ENCODE measurements at regions not wholly inside any gene's neighbourhood (a gene's known extent, or its start where the extent isn't known, plus 50 kb on each side); places are given as distances from the start of the nearest gene placed in this dataset.

DNA sequence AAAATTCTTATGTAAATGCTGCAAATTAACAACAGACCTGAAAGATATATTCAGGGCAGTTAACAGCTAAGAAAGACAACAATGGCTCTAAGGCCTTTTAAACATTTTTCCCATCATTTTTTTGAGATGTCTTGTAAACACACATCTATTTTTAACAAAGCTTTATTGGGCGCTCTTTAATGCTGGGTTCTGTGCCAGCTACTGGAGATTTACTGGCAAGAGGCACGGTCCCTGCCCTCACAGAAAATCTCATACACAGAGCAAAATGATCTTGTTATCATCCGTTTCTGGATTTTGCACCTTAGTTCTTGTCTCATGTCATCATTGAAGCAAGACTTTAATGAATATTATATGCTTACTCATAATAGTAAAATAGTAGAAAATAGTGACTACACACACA is 1022.3 kb upstream of the WWC1 start:
- Histone ChIP-seq H3K4me1 (ENCODE audit: control insufficient read depth in 1 of 2, insufficient read depth in 2 of 2, low read length in 2 of 2) (no peaks in the 10 kb centered on the region), H3K9ac (ENCODE audit: insufficient read depth, low read length, poor library complexity, severe bottlenecking) (no peak overlapping the region), H4K20me1 (ENCODE audit: insufficient read depth, low read length) (no peaks in the 10 kb centered on the region), H3K27ac (ENCODE audit: low read depth in 1 of 2, low read length in 2 of 2) (no peak overlapping the region), H3K79me2 (ENCODE audit: insufficient read depth, low read length) (no peaks in the 10 kb centered on the region), H3K9me3 (replicated peaks in 1 of 2; ENCODE audit: control insufficient read depth in 1 of 2, insufficient read depth in 1 of 2, low read length in 2 of 2) (no peaks in the 10 kb centered on the region), H2AFZ (ENCODE audit: insufficient read depth, low read depth, low read length, poor library complexity, severe bottlenecking) (no peak overlapping the region), H3K4me3 (replicated peaks in 1 of 3; ENCODE audit: low read depth in 2 of 3, low read length in 3 of 3) (no peak overlapping the region), H3K27me3 (ENCODE audit: control insufficient read depth in 2 of 2, insufficient read depth in 2 of 2, low read length in 2 of 2) (no peaks in the 10 kb centered on the region), H3K4me2 (replicated peaks; ENCODE audit: extremely low read depth, low read length, poor library complexity, severe bottlenecking) (no peak overlapping the region), H3K36me3 (replicated peaks in 1 of 2; ENCODE audit: control insufficient read depth in 1 of 2, insufficient read depth in 2 of 2, low read length in 2 of 2) (no peaks in the 10 kb centered on the region)
- no peak overlapping the region for H3K27ac Mint-ChIP-seq
- no peak for TF ChIP-seq CTCF (IDR thresholded peaks at IDR 0.05)
- 80% methylated on average over 1 of the region's 3 CpGs for whole genome bisulfite sequencing (ENCODE audit: insufficient coverage)
- intact Hi-C loops (cut with micrococcal nuclease): no loop called here
- peaks cover 0 to 2% (median 0%) of the 10 kb centered on the region in 3 donors for H3K27me3 Mint-ChIP-seq (ENCODE audit: low read depth in 3 of 3)
- H3K4me3 Mint-ChIP-seq: no peak overlapping the region
- H3K36me3 Mint-ChIP-seq: no peaks in the 10 kb centered on the region
- H3K9me3 Mint-ChIP-seq: peaks cover 0 to 5% (median 0%) of the 10 kb centered on the region in 7 donors
- DNase-seq: no peak
- no peaks in the 10 kb centered on the region for H3K4me1 Mint-ChIP-seq

GRCh38 chr5:167271081-167271480 is 1020.4 kb upstream of the WWC1 start:
- intact Hi-C loops (cut with micrococcal nuclease): no loop called here
- no peak overlapping the region for H3K9ac ChIP-seq (ENCODE audit: insufficient read depth, low read length, poor library complexity, severe bottlenecking)

More at GRCh38 chr5:167271081-167271480, 1020.4 kb upstream of the WWC1 start:
- Histone ChIP-seq H4K20me1 (ENCODE audit: insufficient read depth, low read length) (no peaks in the 10 kb centered on the region), H2AFZ (ENCODE audit: insufficient read depth, low read depth, low read length, poor library complexity, severe bottlenecking) (no peak overlapping the region), H3K4me3 (replicated peaks in 1 of 3; ENCODE audit: low read depth in 2 of 3, low read length in 3 of 3) (no peak overlapping the region), H3K36me3 (replicated peaks in 1 of 2; ENCODE audit: control insufficient read depth in 1 of 2, insufficient read depth in 2 of 2, low read length in 2 of 2) (no peaks in the 10 kb centered on the region), H3K27ac (ENCODE audit: low read depth in 1 of 2, low read length in 2 of 2) (no peak overlapping the region), H3K27me3 (ENCODE audit: control insufficient read depth in 2 of 2, insufficient read depth in 2 of 2, low read length in 2 of 2) (no peaks in the 10 kb centered on the region), H3K4me1 (ENCODE audit: control insufficient read depth in 1 of 2, insufficient read depth in 2 of 2, low read length in 2 of 2) (no peaks in the 10 kb centered on the region), H3K4me2 (replicated peaks; ENCODE audit: extremely low read depth, low read length, poor library complexity, severe bottlenecking) (no peak overlapping the region), H3K79me2 (ENCODE audit: insufficient read depth, low read length) (no peaks in the 10 kb centered on the region), H3K9me3 (replicated peaks in 1 of 2; ENCODE audit: control insufficient read depth in 1 of 2, insufficient read depth in 1 of 2, low read length in 2 of 2) (no peaks in the 10 kb centered on the region)
- 85% methylated on average over 2 of the region's 3 CpGs for WGBS (ENCODE audit: insufficient coverage)
- peaks cover 0 to 4% (median 0%) of the 10 kb centered on the region in 3 donors for H3K27me3 Mint-ChIP-seq (ENCODE audit: low read depth in 3 of 3)
- DNase-seq: no peak
- TF ChIP-seq CTCF (IDR thresholded peaks at IDR 0.05): no peak
- peak overlapping the region in 1 of 7 donors; percentile 51 for H3K27ac Mint-ChIP-seq
- H3K4me1 Mint-ChIP-seq: no peaks in the 10 kb centered on the region
- H3K36me3 Mint-ChIP-seq: no peaks in the 10 kb centered on the region
- no peak overlapping the region for H3K4me3 Mint-ChIP-seq
- peaks cover 0 to 5% (median 0%) of the 10 kb centered on the region in 7 donors for H3K9me3 Mint-ChIP-seq

Measured in CD14-positive monocyte (primary cell).